ENCODE measurements at regions not wholly inside any gene's neighbourhood (a gene's known extent, or its start where the extent isn't known, plus 50 kb on each side); places are given as distances from the start of the nearest gene placed in this dataset.
"Not testable (repeated sequence)": the region's sequence is repeated elsewhere in the genome, so short reads cannot be mapped to it uniquely, and the experiment has no call there.

GRCh38 chr2:47728551-47728950, 54.4 kb upstream of the MSH6 start:
- H3K4me1 ChIP-seq (ENCODE audit: control insufficient read depth, insufficient read depth, low read length): no peaks in the 10 kb centered on the region
- H3K4me3 ChIP-seq (ENCODE audit: low read length): no peak overlapping the region
- H3K9me3 ChIP-seq (replicated peaks; ENCODE audit: low read length): no peaks in the 10 kb centered on the region
- peaks cover under 1% of the 10 kb centered on the region for H3K27me3 ChIP-seq (ENCODE audit: control insufficient read depth, insufficient read depth, low read length)
- no peak overlapping the region for H3K9ac ChIP-seq (ENCODE audit: low read depth, low read length)
- H3K4me2 ChIP-seq (ENCODE audit: low read length): no peak overlapping the region
- H3K36me3 ChIP-seq (ENCODE audit: insufficient read depth, low read length): no peaks in the 10 kb centered on the region

GRCh38 chr2:47727956-47728355, 55.0 kb upstream of the MSH6 start:
- no peaks in the 10 kb centered on the region for H3K27me3 ChIP-seq (ENCODE audit: control insufficient read depth, insufficient read depth, low read length)
- H3K4me2 ChIP-seq (ENCODE audit: low read length): no peak overlapping the region
- H3K4me1 ChIP-seq (ENCODE audit: control insufficient read depth, insufficient read depth, low read length): no peaks in the 10 kb centered on the region
- H3K4me3 ChIP-seq (ENCODE audit: low read length): no peak overlapping the region
- H3K9me3 ChIP-seq (replicated peaks; ENCODE audit: low read length): no peaks in the 10 kb centered on the region
- H3K9ac ChIP-seq (ENCODE audit: low read depth, low read length): no peak overlapping the region
- H3K36me3 ChIP-seq (ENCODE audit: insufficient read depth, low read length): no peaks in the 10 kb centered on the region

GRCh38 chr2:47726978-47727377, 56.0 kb upstream of the MSH6 start:
- not testable (repeated sequence) for H3K36me3 ChIP-seq (ENCODE audit: insufficient read depth, low read length); H3K4me1 ChIP-seq (ENCODE audit: control insufficient read depth, insufficient read depth, low read length); H3K4me3 ChIP-seq (ENCODE audit: low read length); H3K27me3 ChIP-seq (ENCODE audit: control insufficient read depth, insufficient read depth, low read length); H3K9me3 ChIP-seq (replicated peaks; ENCODE audit: low read length); H3K4me2 ChIP-seq (ENCODE audit: low read length); H3K9ac ChIP-seq (ENCODE audit: low read depth, low read length)

GRCh38 chr2:47725808-47726207, 57.1 kb upstream of the MSH6 start:
- H3K27me3 ChIP-seq (ENCODE audit: control insufficient read depth, insufficient read depth, low read length): no peaks in the 10 kb centered on the region
- H3K9me3 ChIP-seq (replicated peaks; ENCODE audit: low read length): no peaks in the 10 kb centered on the region
- no peaks in the 10 kb centered on the region for H3K36me3 ChIP-seq (ENCODE audit: insufficient read depth, low read length)
- no peaks in the 10 kb centered on the region for H3K4me1 ChIP-seq (ENCODE audit: control insufficient read depth, insufficient read depth, low read length)
- no peak overlapping the region for H3K4me3 ChIP-seq (ENCODE audit: low read length)
- no peak overlapping the region for H3K9ac ChIP-seq (ENCODE audit: low read depth, low read length)
- no peak overlapping the region for H3K4me2 ChIP-seq (ENCODE audit: low read length)

GRCh38 chr2:47724221-47724981, 58.5 kb upstream of the MSH6 start:
- H3K4me3 ChIP-seq (ENCODE audit: low read length): no peak overlapping the region
- no peak overlapping the region for H3K9ac ChIP-seq (ENCODE audit: low read depth, low read length)
- H3K4me1 ChIP-seq (ENCODE audit: control insufficient read depth, insufficient read depth, low read length): no peaks in the 10 kb centered on the region
- H3K27me3 ChIP-seq (ENCODE audit: control insufficient read depth, insufficient read depth, low read length): no peaks in the 10 kb centered on the region
- H3K36me3 ChIP-seq (ENCODE audit: insufficient read depth, low read length): no peaks in the 10 kb centered on the region
- no peak overlapping the region for H3K4me2 ChIP-seq (ENCODE audit: low read length)
- H3K9me3 ChIP-seq (replicated peaks; ENCODE audit: low read length): no peaks in the 10 kb centered on the region

- Histone ChIP-seq H3K4me3 (ENCODE audit: low read length) (no peak overlapping the region), H3K9ac (ENCODE audit: low read depth, low read length) (no peak overlapping the region), H3K9me3 (replicated peaks; ENCODE audit: low read length) (no peaks in the 10 kb centered on the region), H3K27me3 (ENCODE audit: control insufficient read depth, insufficient read depth, low read length) (no peaks in the 10 kb centered on the region), H3K4me1 (ENCODE audit: control insufficient read depth, insufficient read depth, low read length) (no peaks in the 10 kb centered on the region), H3K4me2 (ENCODE audit: low read length) (no peak overlapping the region), H3K36me3 (ENCODE audit: insufficient read depth, low read length) (no peaks in the 10 kb centered on the region)
These were observed 61.6 kb upstream of the MSH6 start for GRCh38 chr2:47721296-47721695.

- Histone ChIP-seq H3K9me3 (replicated peaks; ENCODE audit: low read length) (no peaks in the 10 kb centered on the region), H3K9ac (ENCODE audit: low read depth, low read length) (no peak overlapping the region), H3K4me2 (ENCODE audit: low read length) (no peak overlapping the region), H3K36me3 (ENCODE audit: insufficient read depth, low read length) (no peaks in the 10 kb centered on the region), H3K27me3 (ENCODE audit: control insufficient read depth, insufficient read depth, low read length) (no peaks in the 10 kb centered on the region), H3K4me1 (ENCODE audit: control insufficient read depth, insufficient read depth, low read length) (no peaks in the 10 kb centered on the region), H3K4me3 (ENCODE audit: low read length) (no peak overlapping the region)
These were observed 62.4 kb upstream of the MSH6 start for GRCh38 chr2:47720559-47720958.

- H3K4me2 ChIP-seq (ENCODE audit: low read length): no peak overlapping the region
- no peaks in the 10 kb centered on the region for H3K27me3 ChIP-seq (ENCODE audit: control insufficient read depth, insufficient read depth, low read length)
- H3K4me1 ChIP-seq (ENCODE audit: control insufficient read depth, insufficient read depth, low read length): no peaks in the 10 kb centered on the region
- H3K9ac ChIP-seq (ENCODE audit: low read depth, low read length): no peak overlapping the region
- no peak overlapping the region for H3K4me3 ChIP-seq (ENCODE audit: low read length)
- H3K36me3 ChIP-seq (ENCODE audit: insufficient read depth, low read length): no peaks in the 10 kb centered on the region
- no peaks in the 10 kb centered on the region for H3K9me3 ChIP-seq (replicated peaks; ENCODE audit: low read length)
These were observed 62.9 kb upstream of the MSH6 start for GRCh38 chr2:47720036-47720435.

GRCh38 chr2:47719099-47719498, 63.8 kb upstream of the MSH6 start:
- Histone ChIP-seq H3K36me3 (ENCODE audit: insufficient read depth, low read length) (no peaks in the 10 kb centered on the region), H3K9me3 (replicated peaks; ENCODE audit: low read length) (no peaks in the 10 kb centered on the region), H3K27me3 (ENCODE audit: control insufficient read depth, insufficient read depth, low read length) (no peaks in the 10 kb centered on the region), H3K9ac (ENCODE audit: low read depth, low read length) (no peak overlapping the region), H3K4me1 (ENCODE audit: control insufficient read depth, insufficient read depth, low read length) (no peaks in the 10 kb centered on the region), H3K4me3 (ENCODE audit: low read length) (no peak overlapping the region), H3K4me2 (ENCODE audit: low read length) (no peak overlapping the region)

- not testable (repeated sequence) for H3K9ac ChIP-seq (ENCODE audit: low read depth, low read length); H3K36me3 ChIP-seq (ENCODE audit: insufficient read depth, low read length); H3K4me1 ChIP-seq (ENCODE audit: control insufficient read depth, insufficient read depth, low read length); H3K4me2 ChIP-seq (ENCODE audit: low read length); H3K27me3 ChIP-seq (ENCODE audit: control insufficient read depth, insufficient read depth, low read length); H3K4me3 ChIP-seq (ENCODE audit: low read length); H3K9me3 ChIP-seq (replicated peaks; ENCODE audit: low read length)
These were observed 66.6 kb upstream of the MSH6 start for GRCh38 chr2:47716307-47716706.

- H3K27me3 ChIP-seq (ENCODE audit: control insufficient read depth, insufficient read depth, low read length): peaks cover 4% of the 10 kb centered on the region
- no peaks in the 10 kb centered on the region for H3K9me3 ChIP-seq (replicated peaks; ENCODE audit: low read length)
- H3K4me3 ChIP-seq (ENCODE audit: low read length): no peak overlapping the region
- no peaks in the 10 kb centered on the region for H3K36me3 ChIP-seq (ENCODE audit: insufficient read depth, low read length)
- no peaks in the 10 kb centered on the region for H3K4me1 ChIP-seq (ENCODE audit: control insufficient read depth, insufficient read depth, low read length)
- H3K9ac ChIP-seq (ENCODE audit: low read depth, low read length): no peak overlapping the region
- H3K4me2 ChIP-seq (ENCODE audit: low read length): no peak overlapping the region
These were observed 67.4 kb upstream of the MSH6 start for GRCh38 chr2:47715552-47715951.

- Histone ChIP-seq H3K9me3 (replicated peaks; ENCODE audit: low read length) (no peaks in the 10 kb centered on the region), H3K4me1 (ENCODE audit: control insufficient read depth, insufficient read depth, low read length) (no peaks in the 10 kb centered on the region), H3K27me3 (ENCODE audit: control insufficient read depth, insufficient read depth, low read length) (peaks cover 30% of the 10 kb centered on the region), H3K36me3 (ENCODE audit: insufficient read depth, low read length) (no peaks in the 10 kb centered on the region), H3K9ac (ENCODE audit: low read depth, low read length) (no peak overlapping the region), H3K4me3 (ENCODE audit: low read length) (no peak overlapping the region), H3K4me2 (ENCODE audit: low read length) (no peak overlapping the region)
These were observed 74.0 kb upstream of the MSH6 start for GRCh38 chr2:47708801-47709499.

Measured in skeletal muscle satellite cell (primary cell).